Smooth muscle cell (in vitro differentiated cells): ENCODE measurements at regions not wholly inside any gene's neighbourhood (a gene's known extent, or its start where the extent isn't known, plus 50 kb on each side); places are given as distances from the start of the nearest gene placed in this dataset.

Experiments used
- DNase-seq: peaks from one replicate; lab custom pipeline; 2025; ENCODE audit not compliant: unreplicated experiment; lab: John Stamatoyannopoulos, UW
- H2AFZ ChIP-seq: fragments of 200-600 bp; sonication (generic); 2 replicates; pipeline ENCODE4 v1.6.0; 2016; ENCODE audit warnings: antibody characterized with exemption, low read depth, mild to moderate bottlenecking
- H3F3A ChIP-seq: fragments of 200-600 bp; sonication (generic); 2 replicates; pipeline ENCODE4 v1.6.0; 2017; ENCODE audit warnings: antibody characterized with exemption, low read depth
- H3K27ac ChIP-seq: fragments of 200-600 bp; sonication (generic); 2 replicates; pipeline ENCODE4 v1.5.1; 2016; ENCODE audit warnings: low read depth, mild to moderate bottlenecking
- H3K27me3 ChIP-seq: fragments of 200-600 bp; sonication (generic); 2 replicates; pipeline ENCODE4 v1.6.1; 2016; ENCODE audit warnings: low read depth, mild to moderate bottlenecking
- H3K36me3 ChIP-seq: fragments of 200-600 bp; sonication (generic); 2 replicates; pipeline ENCODE4 v1.5.1; 2016; ENCODE audit warnings: low read depth
- H3K4me1 ChIP-seq: fragments of 200-600 bp; sonication (generic); 2 replicates; pipeline ENCODE4 v1.5.1; 2016; ENCODE audit warnings: low read depth
- H3K4me2 ChIP-seq: fragments of 200-600 bp; sonication (generic); 2 replicates; pipeline ENCODE4 v1.6.0; 2016; ENCODE audit warnings: mild to moderate bottlenecking
- H3K4me3 ChIP-seq: fragments of 200-600 bp; sonication (generic); 2 replicates; pipeline ENCODE4 v1.5.1; 2016; ENCODE audit warnings: mild to moderate bottlenecking
- H3K79me2 ChIP-seq: fragments of 200-600 bp; sonication (generic); 2 replicates; pipeline ENCODE4 v1.6.0; 2016; ENCODE audit warnings: low read depth, mild to moderate bottlenecking
- H3K9ac ChIP-seq: fragments of 200-600 bp; sonication (generic); 2 replicates; pipeline ENCODE4 v1.6.0; 2016; ENCODE audit warnings: low read depth
- H3K9me3 ChIP-seq: fragments of 200-600 bp; sonication (generic); replicated peaks from 2 replicates; pipeline ENCODE4 v1.5.1; 2016; ENCODE audit warnings: low read depth
- H4K20me1 ChIP-seq: fragments of 200-600 bp; sonication (generic); 2 replicates; pipeline ENCODE4 v1.6.0; 2016; ENCODE audit warnings: low read depth
- CTCF ChIP-seq: fragments of 200-600 bp; sonication (generic); IDR thresholded peaks from 2 replicates; pipeline ENCODE4 v1.5.1; 2017; ENCODE audit warnings: borderline replicate concordance, mild to moderate bottlenecking, antibody characterized with exemption; ENCODE audit not compliant: insufficient read depth, poor library complexity, severe bottlenecking
- WGBS: methylation state at CpG from one replicate; pipeline ENCODE4 v1.1.7; 2016; ENCODE audit warnings: low lambda C conversion rate; 5-methylcytosine and 5-hydroxymethylcytosine counted together

- Histone ChIP-seq H3K27me3 (peaks cover 6% of the 10 kb centered on the region), H3K4me1 (no peaks in the 10 kb centered on the region), H3F3A (no peaks in the 10 kb centered on the region), H4K20me1 (no peaks in the 10 kb centered on the region), H3K36me3 (no peaks in the 10 kb centered on the region), H3K4me2 (no peak overlapping the region), H3K4me3 (no peak overlapping the region), H2AFZ (no peak overlapping the region), H3K9me3 (no peaks in the 10 kb centered on the region), H3K79me2 (no peaks in the 10 kb centered on the region), H3K9ac (no peak overlapping the region), H3K27ac (no peak overlapping the region)
- 91% methylated on average over 3 of the region's 3 CpGs for WGBS
- no peak for TF ChIP-seq CTCF
- no peak for DNase-seq
These were observed 173.6 kb downstream of the TFAP2B start for GRCh38 chr6:50992232-50992631.

- TF ChIP-seq CTCF, result no peak
- WGBS, result 89% methylated on average over 8 of the region's 8 CpGs
- Histone ChIP-seq H3K27ac (no peak overlapping the region), H3K9ac (no peak overlapping the region), H3F3A (no peaks in the 10 kb centered on the region), H2AFZ (no peak overlapping the region), H3K36me3 (no peaks in the 10 kb centered on the region), H4K20me1 (no peaks in the 10 kb centered on the region), H3K4me2 (no peak overlapping the region), H3K79me2 (no peaks in the 10 kb centered on the region), H3K4me3 (no peak overlapping the region), H3K4me1 (no peaks in the 10 kb centered on the region), H3K9me3 (no peaks in the 10 kb centered on the region), H3K27me3 (peaks cover 6% of the 10 kb centered on the region)
- no peak for DNase-seq
These were observed 174.3 kb downstream of the TFAP2B start for GRCh38 chr6:50992704-50993625.

GRCh38 chr6:50993941-50994720 is 175.5 kb downstream of the TFAP2B start:
- no peaks in the 10 kb centered on the region for H3K4me1 ChIP-seq
- H2AFZ ChIP-seq, result no peak overlapping the region
- DNase-seq, result no peak
- H3K4me3 ChIP-seq, result no peak overlapping the region
- no peak overlapping the region for H3K9ac ChIP-seq
- 89% methylated on average over 3 of the region's 3 CpGs for WGBS
- H4K20me1 ChIP-seq, result no peaks in the 10 kb centered on the region
- TF ChIP-seq CTCF, result no peak
- no peaks in the 10 kb centered on the region for H3K36me3 ChIP-seq
- H3K27me3 ChIP-seq, result peaks cover 16% of the 10 kb centered on the region
- no peak overlapping the region for H3K4me2 ChIP-seq
- no peaks in the 10 kb centered on the region for H3K9me3 ChIP-seq
- no peaks in the 10 kb centered on the region for H3F3A ChIP-seq
- no peaks in the 10 kb centered on the region for H3K79me2 ChIP-seq
- no peak overlapping the region for H3K27ac ChIP-seq
